Dedifferentiated amniotic fluid mesenchymal stem cell (primary cell): ENCODE measurements at regions not wholly inside any gene's neighbourhood (a gene's known extent, or its start where the extent isn't known, plus 50 kb on each side); places are given as distances from the start of the nearest gene placed in this dataset.

Experiments
- DNase-seq: peaks from one replicate; pipeline ENCODE4 v3.0.0-alpha.2; 2016; ENCODE audit errors: extremely low spot score

- DNase-seq, result peak; percentile 94
These were observed 123.7 kb upstream of the CPEB4 start for GRCh38 chr5:173764332-173765028.

DNA sequence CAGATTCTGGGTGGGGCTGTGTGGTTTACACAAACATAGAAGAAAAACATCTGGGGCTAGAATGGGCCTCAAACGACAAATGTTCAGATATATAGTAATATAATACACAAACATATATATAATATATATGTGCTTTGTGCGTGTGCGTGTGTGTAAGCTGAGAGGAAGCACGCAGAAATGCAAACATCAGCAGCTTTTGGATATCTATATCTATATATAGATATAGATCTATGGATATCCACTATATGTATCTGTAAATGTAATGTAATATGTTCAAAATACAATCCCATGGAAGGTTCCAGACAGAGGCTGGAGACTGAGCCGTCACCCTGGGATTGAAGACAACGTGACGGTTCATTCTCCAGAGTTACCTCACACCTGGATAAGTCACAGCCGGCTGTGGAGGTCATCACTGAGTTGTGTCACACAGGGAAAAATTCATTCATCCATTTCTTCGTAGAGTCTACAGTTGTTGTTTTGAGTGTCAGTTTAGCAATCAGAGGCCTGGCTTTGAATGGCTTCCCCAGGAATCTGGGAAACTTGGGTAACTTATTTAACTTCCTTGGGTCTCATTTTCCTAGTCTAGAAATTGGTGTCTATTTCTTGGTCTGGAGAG, 123.0 kb upstream of the CPEB4 start:
- no peak for DNase-seq

DNA sequence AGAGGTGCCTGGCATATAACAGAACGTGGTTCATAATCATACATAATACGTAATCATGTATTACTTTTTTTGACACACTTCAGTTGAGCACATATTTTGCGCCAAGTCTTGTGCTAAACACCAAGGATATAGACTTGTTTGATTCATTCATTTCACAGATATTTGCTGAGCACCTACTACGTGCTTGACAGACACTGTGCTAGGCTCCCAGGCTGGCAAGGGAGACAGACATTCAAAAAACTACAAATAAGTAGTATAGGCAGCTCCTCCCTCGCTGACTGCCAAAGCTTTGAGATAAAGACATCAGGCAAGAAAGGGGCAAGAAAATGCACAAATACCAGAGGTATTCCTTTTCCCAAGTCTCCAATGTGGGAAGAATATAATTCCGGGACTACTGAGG, 122.5 kb upstream of the CPEB4 start:
- DNase-seq, result no peak

DNA sequence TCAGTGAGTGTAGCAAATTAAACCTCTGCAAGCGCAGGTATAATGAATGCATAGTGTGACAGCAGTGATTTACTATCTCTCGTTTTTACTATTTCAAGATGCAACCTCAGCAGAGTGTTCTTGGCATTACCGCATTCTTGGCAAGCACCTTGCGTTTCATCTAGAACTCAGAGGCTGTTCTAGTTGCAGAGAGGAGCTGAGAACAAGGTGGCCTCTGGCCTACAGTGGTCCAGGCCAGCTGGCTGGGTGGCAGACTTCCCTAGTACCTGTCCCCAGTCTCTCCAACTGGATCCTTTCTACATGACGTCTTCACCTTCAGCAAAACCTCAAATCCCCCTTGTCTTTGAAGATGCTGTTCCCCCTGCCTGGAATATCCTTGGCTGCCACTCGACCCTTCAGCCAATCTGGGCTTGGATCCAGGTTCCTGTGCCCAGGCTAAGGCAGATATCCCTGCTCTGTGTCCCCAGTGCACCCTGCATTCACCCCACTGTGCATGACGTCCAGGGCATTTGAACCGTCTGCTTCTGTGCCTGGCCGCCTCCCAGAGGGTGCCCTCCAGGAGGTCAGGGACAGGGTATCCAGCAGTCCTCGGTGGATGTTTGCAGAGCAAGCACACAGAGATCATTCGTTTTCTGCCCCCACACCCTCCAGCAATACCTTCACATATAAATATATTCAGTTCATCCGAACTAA, 120.4 kb upstream of the CPEB4 start:
- no peak for DNase-seq

DNA sequence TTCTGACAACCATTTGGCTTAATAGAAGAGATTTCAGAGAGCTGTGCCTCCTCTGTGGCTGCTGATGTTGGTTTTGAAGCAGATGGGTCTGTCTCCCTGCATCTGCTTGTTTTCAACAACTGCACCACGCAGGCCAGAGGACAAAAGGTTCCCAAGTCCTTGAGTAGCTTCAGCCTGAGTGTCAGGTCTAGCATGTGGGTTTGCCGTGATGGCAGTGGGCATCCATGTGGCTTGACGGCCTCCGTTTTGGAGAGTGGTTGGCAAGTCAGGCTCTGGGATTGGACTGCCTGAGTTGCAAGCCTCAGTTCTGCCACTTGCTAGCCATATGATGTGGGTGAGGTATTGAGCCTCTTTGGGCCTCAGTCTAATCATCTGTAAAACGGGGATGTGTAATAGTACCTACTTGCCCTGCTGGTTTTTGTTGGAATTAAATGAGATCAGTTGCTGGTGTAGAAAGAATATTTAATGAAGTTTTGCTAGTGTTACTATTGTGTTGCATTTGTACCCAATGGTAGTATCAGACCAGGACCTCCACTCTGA, 119.8 kb upstream of the CPEB4 start:
- no peak for DNase-seq

DNA sequence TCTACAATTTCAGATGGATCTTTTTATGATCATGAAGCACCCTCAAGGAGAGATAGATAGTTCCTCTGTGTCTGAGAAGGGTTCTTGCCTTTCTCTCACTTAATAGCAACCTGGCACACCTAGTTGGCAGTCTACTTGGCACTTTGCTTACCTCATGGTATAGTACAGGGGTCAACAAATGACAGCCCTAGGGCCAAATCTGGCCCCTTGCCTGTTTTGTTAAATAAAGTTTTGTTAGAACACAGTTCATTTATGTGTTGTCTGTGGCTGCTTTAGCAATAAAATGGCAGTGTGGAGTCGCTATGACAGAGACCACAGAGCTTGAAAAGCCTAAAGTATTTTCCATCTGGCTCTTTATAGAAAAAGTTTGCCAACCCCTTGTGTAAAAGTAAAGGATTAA, 119.3 kb upstream of the CPEB4 start:
- DNase-seq, result no peak

DNA sequence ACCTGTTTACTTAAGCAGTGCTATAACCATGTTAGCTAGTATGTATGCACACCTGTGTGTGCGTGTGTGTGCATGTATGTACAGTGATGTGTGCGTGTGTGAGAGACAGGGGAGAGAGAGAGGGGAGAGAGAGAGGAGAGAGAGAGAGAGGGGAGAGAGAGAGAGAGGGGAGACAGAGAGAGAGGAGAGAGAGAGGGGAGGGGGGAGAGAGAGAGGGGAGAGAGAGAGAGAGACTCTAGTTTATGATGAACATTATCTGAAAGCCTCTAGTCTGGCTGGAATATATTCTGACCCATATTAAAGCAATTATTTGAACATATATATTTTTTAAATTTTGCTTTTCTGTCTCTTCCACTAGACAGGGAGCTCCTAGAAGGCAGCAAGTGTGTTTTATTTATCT, 117.5 kb upstream of the CPEB4 start:
- no peak for DNase-seq

- DNase-seq, result no peak
These were observed 116.9 kb upstream of the CPEB4 start for GRCh38 chr5:173771121-173771724.

- no peak for DNase-seq
These were observed 116.3 kb upstream of the CPEB4 start for GRCh38 chr5:173771725-173772383.

DNA sequence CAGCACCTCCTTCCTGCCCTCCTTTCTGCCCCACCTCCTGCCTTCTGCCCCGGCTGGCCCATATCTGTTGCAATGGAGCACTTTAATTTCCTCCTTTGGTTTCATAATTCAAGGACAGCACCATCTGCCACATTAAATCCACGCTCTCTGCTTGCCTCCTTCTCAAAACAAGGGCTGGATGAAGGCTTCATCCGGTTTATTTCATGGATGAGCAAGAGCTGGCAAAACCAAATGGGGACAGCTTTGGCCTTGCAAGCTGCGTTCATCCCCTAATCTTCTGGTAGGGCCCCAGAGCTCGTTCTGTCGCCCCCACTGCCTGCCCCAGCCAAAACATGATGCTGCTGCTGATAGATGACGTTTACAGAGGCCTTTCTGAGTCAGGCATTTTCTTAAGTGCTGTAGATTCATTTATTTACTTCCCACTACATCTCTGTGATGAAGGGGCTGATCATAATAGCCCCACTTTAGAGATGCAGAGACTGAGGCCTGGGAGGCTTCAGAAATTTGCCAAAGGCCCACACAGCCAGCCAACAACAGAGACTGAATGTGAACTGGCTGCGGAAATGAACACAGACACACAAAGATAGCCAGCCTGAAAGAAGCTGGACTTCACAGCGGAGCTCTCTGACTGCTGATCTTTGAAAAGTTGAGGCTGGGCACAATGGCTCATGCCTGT, 115.6 kb upstream of the CPEB4 start:
- no peak for DNase-seq

- no peak for DNase-seq
These were observed 113.8 kb upstream of the CPEB4 start for GRCh38 chr5:173774271-173774761.

GRCh38 chr5:173775261-173776197, 112.6 kb upstream of the CPEB4 start:
- DNase-seq, result no peak

- DNase-seq, result no peak
These were observed 111.0 kb upstream of the CPEB4 start for GRCh38 chr5:173777149-173777548.

GRCh38 chr5:173777674-173778073, 110.5 kb upstream of the CPEB4 start:
- no peak for DNase-seq

- DNase-seq, result no peak
These were observed 109.9 kb upstream of the CPEB4 start for GRCh38 chr5:173778152-173778782.

- DNase-seq, result no peak
These were observed 109.3 kb upstream of the CPEB4 start for GRCh38 chr5:173778784-173779304.

- no peak for DNase-seq
These were observed 107.6 kb upstream of the CPEB4 start for GRCh38 chr5:173780235-173781234.

DNA sequence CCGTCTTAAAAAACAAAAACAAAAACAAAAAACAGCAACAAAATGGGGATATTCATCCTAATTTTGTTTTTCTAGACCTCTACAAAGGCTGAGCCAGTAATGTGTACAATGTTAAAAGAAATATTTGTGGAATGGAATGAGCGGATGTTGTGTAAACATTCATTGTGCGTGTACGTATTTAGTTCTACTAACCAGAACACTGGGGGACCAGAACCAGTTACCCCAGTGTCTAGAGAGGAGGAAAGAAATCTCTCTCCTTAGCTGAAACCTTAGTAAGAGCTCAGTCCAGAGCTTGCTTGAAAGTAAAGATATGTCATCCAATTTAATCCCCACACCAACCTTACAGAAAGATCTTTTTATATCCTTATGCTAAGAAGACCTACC, 106.7 kb upstream of the CPEB4 start:
- peak; percentile 32 for DNase-seq
